ENCODE measurements at regions not wholly inside any gene's neighbourhood (a gene's known extent, or its start where the extent isn't known, plus 50 kb on each side); places are given as distances from the start of the nearest gene placed in this dataset.

DNA sequence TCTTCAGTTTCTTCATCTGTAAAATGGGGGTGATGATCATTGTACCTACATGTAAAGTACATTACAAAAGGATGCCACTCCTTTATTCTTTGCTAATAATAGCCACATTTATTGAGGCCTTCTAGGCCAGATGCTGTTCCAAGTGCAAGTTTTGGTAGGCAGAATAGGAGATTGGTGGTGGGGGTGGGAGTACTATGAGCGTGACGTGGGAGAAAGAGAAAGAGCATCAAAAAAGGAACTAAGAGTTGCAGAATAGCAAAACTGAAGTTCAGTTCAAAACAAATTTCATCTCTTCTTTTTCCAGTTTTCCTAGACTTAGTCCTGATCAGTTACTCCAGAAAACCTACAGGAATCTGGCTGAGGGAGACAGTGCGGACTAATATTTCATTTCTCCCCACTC lies 174.1 kb downstream of the SNX18 start (continued):
- TF ChIP-seq YY1 (IDR thresholded peaks at IDR 0.05; ENCODE audit: low read depth) = no peak
- TF ChIP-seq, protein P1, sequence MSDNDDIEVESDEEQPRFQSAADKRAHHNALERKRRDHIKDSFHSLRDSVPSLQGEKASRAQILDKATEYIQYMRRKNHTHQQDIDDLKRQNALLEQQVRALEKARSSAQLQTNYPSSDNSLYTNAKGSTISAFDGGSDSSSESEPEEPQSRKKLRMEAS (IDR thresholded peaks at IDR 0.05; ENCODE audit: low read depth) = no peak
- TF ChIP-seq EZH2phosphoT487 (IDR thresholded peaks at IDR 0.05; ENCODE audit: borderline replicate concordance, low read depth) = no peak
- TF ChIP-seq JUND (IDR thresholded peaks at IDR 0.05) = no peak

GRCh38 chr5:54689411-54690251 lies 172.1 kb downstream of the SNX18 start:
- H3K4me3 ChIP-seq (ENCODE audit: low read depth in 2 of 2, low read length in 1 of 2) = no peak overlapping the region
- no peaks in the 10 kb centered on the region for H3K36me3 ChIP-seq (replicated peaks in 1 of 2; ENCODE audit: control insufficient read depth in 1 of 2, insufficient read depth in 2 of 2, low read length in 1 of 2)
- WGBS (ENCODE audit: low lambda C conversion rate) = 52% methylated on average over 3 of the region's 3 CpGs
- 0 out of 2 replicates have a peak overlapping the region, but pooled peaks have one; percentile 16 for H2AFZ ChIP-seq (ENCODE audit: low read depth)
- peaks cover 0 to 10% of the 10 kb centered on the region in 2 experiments; a peak in 1 of 4 replicates for H3K4me1 ChIP-seq (ENCODE audit: control insufficient read depth in 1 of 2, insufficient read depth in 2 of 2, low read depth in 1 of 2, low read length in 1 of 2)
- H3K9me2 ChIP-seq = no peaks in the 10 kb centered on the region
- H3F3A ChIP-seq (replicated peaks; ENCODE audit: insufficient read depth) = no peaks in the 10 kb centered on the region
- DNase-seq = no peak
- H3K4me2 ChIP-seq = no peak overlapping the region
- ChIA-PET POLR2A (no interaction called here), CTCF (interaction anchor here (0.8 kb wide), 1 partner anchor 88 kb away, joined by 3 read pairs; no protein-coding TSS in a partner anchor)
- no peak overlapping the region for H3K27ac ChIP-seq (ENCODE audit: low read depth in 2 of 2, low read length in 1 of 2)
- H3K79me2 ChIP-seq (ENCODE audit: insufficient read depth) = no peaks in the 10 kb centered on the region
- H4K20me1 ChIP-seq (ENCODE audit: insufficient read depth) = no peaks in the 10 kb centered on the region
- no peak overlapping the region for H3K9ac ChIP-seq
- no peaks in the 10 kb centered on the region for H3K27me3 ChIP-seq (ENCODE audit: insufficient read depth)
- TF ChIP-seq SIN3A (IDR thresholded peaks at IDR 0.05; ENCODE audit: borderline replicate concordance, low read depth, low read length) (no peak), FOXM1 (IDR thresholded peaks at IDR 0.05; ENCODE audit: low read depth) (no peak), EZH2phosphoT487 (IDR thresholded peaks at IDR 0.05; ENCODE audit: borderline replicate concordance, low read depth) (no peak), TCF12 (IDR thresholded peaks at IDR 0.05) (no peak), ZBTB33 (IDR thresholded peaks at IDR 0.05; ENCODE audit: borderline replicate concordance, low read depth) (no peak), SMC3 (IDR thresholded peaks at IDR 0.05; ENCODE audit: low read depth, low read length) (no peak), GABPA (IDR thresholded peaks at IDR 0.05; ENCODE audit: low read depth) (no peak), RAD21 (IDR thresholded peaks at IDR 0.05; ENCODE audit: low read length) (no peak), NRF1 (IDR thresholded peaks at IDR 0.05; ENCODE audit: low read depth, low read length) (no peak), EP300 (IDR thresholded peaks at IDR 0.05; ENCODE audit: borderline replicate concordance in 1 of 2, low read depth in 1 of 2, low read length in 1 of 2) (no peak), YY1 (IDR thresholded peaks at IDR 0.05; ENCODE audit: low read depth) (no peak), GATA2 (CRISPR knock-in tag; IDR thresholded peaks at IDR 0.05) (no peak), CHD2 (IDR thresholded peaks at IDR 0.05; ENCODE audit: low read length, partially characterized antibody) (no peak), TAF1 (IDR thresholded peaks at IDR 0.05; ENCODE audit: borderline replicate concordance, low read depth, low read length) (no peak), MXI1 (IDR thresholded peaks at IDR 0.05; ENCODE audit: low read depth, low read length) (no peak), NFIC (IDR thresholded peaks at IDR 0.05; ENCODE audit: borderline replicate concordance) (no peak)
- TF ChIP-seq, protein P2, sequence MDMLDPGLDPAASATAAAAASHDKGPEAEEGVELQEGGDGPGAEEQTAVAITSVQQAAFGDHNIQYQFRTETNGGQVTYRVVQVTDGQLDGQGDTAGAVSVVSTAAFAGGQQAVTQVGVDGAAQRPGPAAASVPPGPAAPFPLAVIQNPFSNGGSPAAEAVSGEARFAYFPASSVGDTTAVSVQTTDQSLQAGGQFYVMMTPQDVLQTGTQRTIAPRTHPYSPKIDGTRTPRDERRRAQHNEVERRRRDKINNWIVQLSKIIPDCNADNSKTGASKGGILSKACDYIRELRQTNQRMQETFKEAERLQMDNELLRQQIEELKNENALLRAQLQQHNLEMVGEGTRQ (IDR thresholded peaks at IDR 0.05; ENCODE audit: borderline replicate concordance, low read depth, low read length) = no peak
- TF ChIP-seq, protein P3, sequence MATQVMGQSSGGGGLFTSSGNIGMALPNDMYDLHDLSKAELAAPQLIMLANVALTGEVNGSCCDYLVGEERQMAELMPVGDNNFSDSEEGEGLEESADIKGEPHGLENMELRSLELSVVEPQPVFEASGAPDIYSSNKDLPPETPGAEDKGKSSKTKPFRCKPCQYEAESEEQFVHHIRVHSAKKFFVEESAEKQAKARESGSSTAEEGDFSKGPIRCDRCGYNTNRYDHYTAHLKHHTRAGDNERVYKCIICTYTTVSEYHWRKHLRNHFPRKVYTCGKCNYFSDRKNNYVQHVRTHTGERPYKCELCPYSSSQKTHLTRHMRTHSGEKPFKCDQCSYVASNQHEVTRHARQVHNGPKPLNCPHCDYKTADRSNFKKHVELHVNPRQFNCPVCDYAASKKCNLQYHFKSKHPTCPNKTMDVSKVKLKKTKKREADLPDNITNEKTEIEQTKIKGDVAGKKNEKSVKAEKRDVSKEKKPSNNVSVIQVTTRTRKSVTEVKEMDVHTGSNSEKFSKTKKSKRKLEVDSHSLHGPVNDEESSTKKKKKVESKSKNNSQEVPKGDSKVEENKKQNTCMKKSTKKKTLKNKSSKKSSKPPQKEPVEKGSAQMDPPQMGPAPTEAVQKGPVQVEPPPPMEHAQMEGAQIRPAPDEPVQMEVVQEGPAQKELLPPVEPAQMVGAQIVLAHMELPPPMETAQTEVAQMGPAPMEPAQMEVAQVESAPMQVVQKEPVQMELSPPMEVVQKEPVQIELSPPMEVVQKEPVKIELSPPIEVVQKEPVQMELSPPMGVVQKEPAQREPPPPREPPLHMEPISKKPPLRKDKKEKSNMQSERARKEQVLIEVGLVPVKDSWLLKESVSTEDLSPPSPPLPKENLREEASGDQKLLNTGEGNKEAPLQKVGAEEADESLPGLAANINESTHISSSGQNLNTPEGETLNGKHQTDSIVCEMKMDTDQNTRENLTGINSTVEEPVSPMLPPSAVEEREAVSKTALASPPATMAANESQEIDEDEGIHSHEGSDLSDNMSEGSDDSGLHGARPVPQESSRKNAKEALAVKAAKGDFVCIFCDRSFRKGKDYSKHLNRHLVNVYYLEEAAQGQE (IDR thresholded peaks at IDR 0.05; ENCODE audit: low read depth, low read length) = no peak
- TF ChIP-seq, protein P1 (IDR thresholded peaks at IDR 0.05; ENCODE audit: low read depth) = no peak
- H3K9me3 ChIP-seq = no peaks in the 10 kb centered on the region

All from SK-N-SH (cell line).